ENCODE measurements at regions not wholly inside any gene's neighbourhood (a gene's known extent, or its start where the extent isn't known, plus 50 kb on each side); places are given as distances from the start of the nearest gene placed in this dataset.

- Histone ChIP-seq H3K9ac (ENCODE audit: low read length in 2 of 2) (no peak overlapping the region), H3K4me3 (ENCODE audit: low read length in 2 of 2) (no peak overlapping the region)
Measured at GRCh38 chr4:163902417-163902816, 407.9 kb downstream of the TMA16 start.

GRCh38 chr4:163911891-163912290 lies 417.4 kb downstream of the TMA16 start:
- no peak overlapping the region for H3K27ac ChIP-seq (ENCODE audit: low read length)
- H3K36me3 ChIP-seq (ENCODE audit: control insufficient read depth in 2 of 2, insufficient read depth in 2 of 2, low read length in 2 of 2): no peaks in the 10 kb centered on the region
- no peak overlapping the region for H3K4me3 ChIP-seq (ENCODE audit: low read length in 2 of 2)
- no peaks in the 10 kb centered on the region for H3K27me3 ChIP-seq (ENCODE audit: control insufficient read depth in 1 of 2, insufficient read depth in 2 of 2, low read length in 2 of 2)
- no peaks in the 10 kb centered on the region for H3K4me1 ChIP-seq (ENCODE audit: control insufficient read depth, insufficient read depth, low read length)
- H3K9me3 ChIP-seq (ENCODE audit: control insufficient read depth in 2 of 2, low read length in 2 of 2): no peaks in the 10 kb centered on the region
- H3K9ac ChIP-seq (ENCODE audit: low read length in 2 of 2): no peak overlapping the region

More at GRCh38 chr4:163902417-163902816, 407.9 kb downstream of the TMA16 start:
- no peak overlapping the region for H3K27ac ChIP-seq (ENCODE audit: low read length)
- H3K27me3 ChIP-seq (ENCODE audit: control insufficient read depth in 1 of 2, insufficient read depth in 2 of 2, low read length in 2 of 2): no peaks in the 10 kb centered on the region
- H3K36me3 ChIP-seq (ENCODE audit: control insufficient read depth in 2 of 2, insufficient read depth in 2 of 2, low read length in 2 of 2): no peaks in the 10 kb centered on the region
- no peaks in the 10 kb centered on the region for H3K4me1 ChIP-seq (ENCODE audit: control insufficient read depth, insufficient read depth, low read length)
- H3K9me3 ChIP-seq (ENCODE audit: control insufficient read depth in 2 of 2, low read length in 2 of 2): no peaks in the 10 kb centered on the region

- Histone ChIP-seq H3K27me3 (ENCODE audit: control insufficient read depth in 1 of 2, insufficient read depth in 2 of 2, low read length in 2 of 2) (no peaks in the 10 kb centered on the region), H3K9me3 (ENCODE audit: control insufficient read depth in 2 of 2, low read length in 2 of 2) (no peaks in the 10 kb centered on the region), H3K4me3 (ENCODE audit: low read length in 2 of 2) (no peak overlapping the region), H3K9ac (ENCODE audit: low read length in 2 of 2) (no peak overlapping the region), H3K4me1 (ENCODE audit: control insufficient read depth, insufficient read depth, low read length) (no peaks in the 10 kb centered on the region), H3K27ac (ENCODE audit: low read length) (no peak overlapping the region), H3K36me3 (ENCODE audit: control insufficient read depth in 2 of 2, insufficient read depth in 2 of 2, low read length in 2 of 2) (no peaks in the 10 kb centered on the region)
Measured at GRCh38 chr4:163913571-163913970, 419.1 kb downstream of the TMA16 start.

GRCh38 chr4:163915896-163916295 lies 421.4 kb downstream of the TMA16 start:
- no peaks in the 10 kb centered on the region for H3K36me3 ChIP-seq (ENCODE audit: control insufficient read depth in 2 of 2, insufficient read depth in 2 of 2, low read length in 2 of 2)

GRCh38 chr4:163920426-163920825 lies 425.9 kb downstream of the TMA16 start:
- H3K4me3 ChIP-seq (ENCODE audit: low read length in 2 of 2): no peak overlapping the region
- H3K27ac ChIP-seq (ENCODE audit: low read length): no peak overlapping the region
- H3K4me1 ChIP-seq (ENCODE audit: control insufficient read depth, insufficient read depth, low read length): no peaks in the 10 kb centered on the region
- no peaks in the 10 kb centered on the region for H3K27me3 ChIP-seq (ENCODE audit: control insufficient read depth in 1 of 2, insufficient read depth in 2 of 2, low read length in 2 of 2)
- no peaks in the 10 kb centered on the region for H3K9me3 ChIP-seq (ENCODE audit: control insufficient read depth in 2 of 2, low read length in 2 of 2)
- no peak overlapping the region for H3K9ac ChIP-seq (ENCODE audit: low read length in 2 of 2)
- no peaks in the 10 kb centered on the region for H3K36me3 ChIP-seq (ENCODE audit: control insufficient read depth in 2 of 2, insufficient read depth in 2 of 2, low read length in 2 of 2)

More at GRCh38 chr4:163915896-163916295, 421.4 kb downstream of the TMA16 start:
- no peaks in the 10 kb centered on the region for H3K27me3 ChIP-seq (ENCODE audit: control insufficient read depth in 1 of 2, insufficient read depth in 2 of 2, low read length in 2 of 2)
- H3K9ac ChIP-seq (ENCODE audit: low read length in 2 of 2): no peak overlapping the region
- no peaks in the 10 kb centered on the region for H3K4me1 ChIP-seq (ENCODE audit: control insufficient read depth, insufficient read depth, low read length)
- H3K27ac ChIP-seq (ENCODE audit: low read length): no peak overlapping the region
- H3K4me3 ChIP-seq (ENCODE audit: low read length in 2 of 2): no peak overlapping the region
- no peaks in the 10 kb centered on the region for H3K9me3 ChIP-seq (ENCODE audit: control insufficient read depth in 2 of 2, low read length in 2 of 2)

GRCh38 chr4:163922302-163922701 lies 427.8 kb downstream of the TMA16 start:
- no peak overlapping the region for H3K27ac ChIP-seq (ENCODE audit: low read length)
- no peak overlapping the region for H3K9ac ChIP-seq (ENCODE audit: low read length in 2 of 2)
- no peaks in the 10 kb centered on the region for H3K4me1 ChIP-seq (ENCODE audit: control insufficient read depth, insufficient read depth, low read length)
- H3K4me3 ChIP-seq (ENCODE audit: low read length in 2 of 2): no peak overlapping the region
- no peaks in the 10 kb centered on the region for H3K27me3 ChIP-seq (ENCODE audit: control insufficient read depth in 1 of 2, insufficient read depth in 2 of 2, low read length in 2 of 2)
- no peaks in the 10 kb centered on the region for H3K36me3 ChIP-seq (ENCODE audit: control insufficient read depth in 2 of 2, insufficient read depth in 2 of 2, low read length in 2 of 2)
- no peaks in the 10 kb centered on the region for H3K9me3 ChIP-seq (ENCODE audit: control insufficient read depth in 2 of 2, low read length in 2 of 2)

GRCh38 chr4:163923092-163923491 lies 428.6 kb downstream of the TMA16 start:
- H3K27me3 ChIP-seq (ENCODE audit: control insufficient read depth in 1 of 2, insufficient read depth in 2 of 2, low read length in 2 of 2): no peaks in the 10 kb centered on the region
- H3K9me3 ChIP-seq (ENCODE audit: control insufficient read depth in 2 of 2, low read length in 2 of 2): no peaks in the 10 kb centered on the region
- no peaks in the 10 kb centered on the region for H3K4me1 ChIP-seq (ENCODE audit: control insufficient read depth, insufficient read depth, low read length)
- no peak overlapping the region for H3K27ac ChIP-seq (ENCODE audit: low read length)
- H3K4me3 ChIP-seq (ENCODE audit: low read length in 2 of 2): no peak overlapping the region
- H3K36me3 ChIP-seq (ENCODE audit: control insufficient read depth in 2 of 2, insufficient read depth in 2 of 2, low read length in 2 of 2): no peaks in the 10 kb centered on the region
- H3K9ac ChIP-seq (ENCODE audit: low read length in 2 of 2): no peak overlapping the region

- Histone ChIP-seq H3K9me3 (ENCODE audit: control insufficient read depth in 2 of 2, low read length in 2 of 2) (no peaks in the 10 kb centered on the region), H3K9ac (ENCODE audit: low read length in 2 of 2) (no peak overlapping the region), H3K36me3 (ENCODE audit: control insufficient read depth in 2 of 2, insufficient read depth in 2 of 2, low read length in 2 of 2) (no peaks in the 10 kb centered on the region), H3K27me3 (ENCODE audit: control insufficient read depth in 1 of 2, insufficient read depth in 2 of 2, low read length in 2 of 2) (no peaks in the 10 kb centered on the region), H3K4me1 (ENCODE audit: control insufficient read depth, insufficient read depth, low read length) (no peaks in the 10 kb centered on the region), H3K27ac (ENCODE audit: low read length) (no peak overlapping the region), H3K4me3 (ENCODE audit: low read length in 2 of 2) (no peak overlapping the region)
Measured at GRCh38 chr4:163930086-163930485, 435.6 kb downstream of the TMA16 start.

GRCh38 chr4:163932504-163932903 lies 438.0 kb downstream of the TMA16 start:
- no peaks in the 10 kb centered on the region for H3K36me3 ChIP-seq (ENCODE audit: control insufficient read depth in 2 of 2, insufficient read depth in 2 of 2, low read length in 2 of 2)
- no peaks in the 10 kb centered on the region for H3K4me1 ChIP-seq (ENCODE audit: control insufficient read depth, insufficient read depth, low read length)
- no peak overlapping the region for H3K4me3 ChIP-seq (ENCODE audit: low read length in 2 of 2)
- no peaks in the 10 kb centered on the region for H3K27me3 ChIP-seq (ENCODE audit: control insufficient read depth in 1 of 2, insufficient read depth in 2 of 2, low read length in 2 of 2)
- no peak overlapping the region for H3K9ac ChIP-seq (ENCODE audit: low read length in 2 of 2)
- H3K27ac ChIP-seq (ENCODE audit: low read length): no peak overlapping the region
- H3K9me3 ChIP-seq (ENCODE audit: control insufficient read depth in 2 of 2, low read length in 2 of 2): no peaks in the 10 kb centered on the region

- H3K4me1 ChIP-seq (ENCODE audit: control insufficient read depth, insufficient read depth, low read length): no peaks in the 10 kb centered on the region
- H3K9me3 ChIP-seq (ENCODE audit: control insufficient read depth in 2 of 2, low read length in 2 of 2): no peaks in the 10 kb centered on the region
- H3K9ac ChIP-seq (ENCODE audit: low read length in 2 of 2): no peak overlapping the region
- no peak overlapping the region for H3K27ac ChIP-seq (ENCODE audit: low read length)
- H3K36me3 ChIP-seq (ENCODE audit: control insufficient read depth in 2 of 2, insufficient read depth in 2 of 2, low read length in 2 of 2): no peaks in the 10 kb centered on the region
- no peak overlapping the region for H3K4me3 ChIP-seq (ENCODE audit: low read length in 2 of 2)
- no peaks in the 10 kb centered on the region for H3K27me3 ChIP-seq (ENCODE audit: control insufficient read depth in 1 of 2, insufficient read depth in 2 of 2, low read length in 2 of 2)
Measured at GRCh38 chr4:163939597-163939996, 445.1 kb downstream of the TMA16 start.

GRCh38 chr4:163941221-163941905 lies 446.9 kb downstream of the TMA16 start:
- Histone ChIP-seq H3K9me3 (ENCODE audit: control insufficient read depth in 2 of 2, low read length in 2 of 2) (no peaks in the 10 kb centered on the region), H3K9ac (ENCODE audit: low read length in 2 of 2) (no peak overlapping the region), H3K4me3 (ENCODE audit: low read length in 2 of 2) (no peak overlapping the region), H3K27ac (ENCODE audit: low read length) (no peak overlapping the region), H3K4me1 (ENCODE audit: control insufficient read depth, insufficient read depth, low read length) (no peaks in the 10 kb centered on the region), H3K36me3 (ENCODE audit: control insufficient read depth in 2 of 2, insufficient read depth in 2 of 2, low read length in 2 of 2) (no peaks in the 10 kb centered on the region), H3K27me3 (ENCODE audit: control insufficient read depth in 1 of 2, insufficient read depth in 2 of 2, low read length in 2 of 2) (no peaks in the 10 kb centered on the region)
